ENCODE measurements at regions not wholly inside any gene's neighbourhood (a gene's known extent, or its start where the extent isn't known, plus 50 kb on each side); places are given as distances from the start of the nearest gene placed in this dataset.

- WGBS, 3 donors, result 92 to 96% (median 95%) methylated on average over 6 of the region's 6 CpGs
- Histone ChIP-seq H3K4me3 (no peak overlapping the region), H3K27ac (no peak overlapping the region), H3K36me3 (ENCODE audit: insufficient read depth in 1 of 2, low read depth in 1 of 2) (no peaks in the 10 kb centered on the region), H3K27me3 (ENCODE audit: insufficient read depth in 3 of 3, low read length in 2 of 3) (no peaks in the 10 kb centered on the region), H3K9me3 (no peaks in the 10 kb centered on the region), H3K4me1 (no peaks in the 10 kb centered on the region)
- intact Hi-C loops (cut with DNase I), result no loop called here
- ATAC-seq (no peak), DNase-seq (no peak)
- TF ChIP-seq CTCF (IDR thresholded peaks at IDR 0.05), result no peak
Observed at GRCh38 chr16:79891458-79891857, 290.9 kb upstream of the MAF start.

GRCh38 chr16:79887541-79888540 is 287.3 kb upstream of the MAF start:
- ATAC-seq, result no peak
- intact Hi-C loops (cut with DNase I), result no loop called here
- Histone ChIP-seq H3K4me1 (no peaks in the 10 kb centered on the region), H3K9me3 (no peaks in the 10 kb centered on the region), H3K4me3 (no peak overlapping the region), H3K36me3 (ENCODE audit: insufficient read depth in 1 of 2, low read depth in 1 of 2) (no peaks in the 10 kb centered on the region), H3K27me3 (ENCODE audit: insufficient read depth in 3 of 3, low read length in 2 of 3) (no peaks in the 10 kb centered on the region), H3K27ac (no peak overlapping the region)
- no peak for TF ChIP-seq CTCF (IDR thresholded peaks at IDR 0.05)
- 58 to 65% (median 58%) methylated on average over 8 of the region's 8 CpGs for WGBS, 3 donors
- DNase-seq, result no peak

- no peaks in the 10 kb centered on the region for H3K4me1 ChIP-seq
- no peak overlapping the region for H3K27ac ChIP-seq
- H3K9me3 ChIP-seq, result no peaks in the 10 kb centered on the region
- no peak overlapping the region for H3K4me3 ChIP-seq
- DNase-seq (no peak), ATAC-seq (no peak)
- WGBS, 3 donors, result 76 to 86% (median 81%) methylated on average over 7 of the region's 7 CpGs
- TF ChIP-seq CTCF (IDR thresholded peaks at IDR 0.05), result no peak
- intact Hi-C loops (cut with DNase I), result no loop called here
- no peaks in the 10 kb centered on the region for H3K36me3 ChIP-seq (ENCODE audit: insufficient read depth in 1 of 2, low read depth in 1 of 2)
- no peaks in the 10 kb centered on the region for H3K27me3 ChIP-seq (ENCODE audit: insufficient read depth in 3 of 3, low read length in 2 of 3)
Observed at GRCh38 chr16:79885320-79885719, 284.8 kb upstream of the MAF start.

- 84 to 86% (median 84%) methylated on average over 4 of the region's 4 CpGs for WGBS, 3 donors
- Histone ChIP-seq H3K36me3 (ENCODE audit: insufficient read depth in 1 of 2, low read depth in 1 of 2) (no peaks in the 10 kb centered on the region), H3K27me3 (ENCODE audit: insufficient read depth in 3 of 3, low read length in 2 of 3) (no peaks in the 10 kb centered on the region), H3K4me1 (no peaks in the 10 kb centered on the region), H3K9me3 (no peaks in the 10 kb centered on the region), H3K27ac (no peak overlapping the region), H3K4me3 (no peak overlapping the region)
- no peak for TF ChIP-seq CTCF (IDR thresholded peaks at IDR 0.05)
- DNase-seq (no peak), ATAC-seq (no peak)
- intact Hi-C loops (cut with DNase I), result no loop called here
Observed at GRCh38 chr16:79883494-79883893, 283.0 kb upstream of the MAF start.
